ENCODE measurements at regions not wholly inside any gene's neighbourhood (a gene's known extent, or its start where the extent isn't known, plus 50 kb on each side); places are given as distances from the start of the nearest gene placed in this dataset.

DNA sequence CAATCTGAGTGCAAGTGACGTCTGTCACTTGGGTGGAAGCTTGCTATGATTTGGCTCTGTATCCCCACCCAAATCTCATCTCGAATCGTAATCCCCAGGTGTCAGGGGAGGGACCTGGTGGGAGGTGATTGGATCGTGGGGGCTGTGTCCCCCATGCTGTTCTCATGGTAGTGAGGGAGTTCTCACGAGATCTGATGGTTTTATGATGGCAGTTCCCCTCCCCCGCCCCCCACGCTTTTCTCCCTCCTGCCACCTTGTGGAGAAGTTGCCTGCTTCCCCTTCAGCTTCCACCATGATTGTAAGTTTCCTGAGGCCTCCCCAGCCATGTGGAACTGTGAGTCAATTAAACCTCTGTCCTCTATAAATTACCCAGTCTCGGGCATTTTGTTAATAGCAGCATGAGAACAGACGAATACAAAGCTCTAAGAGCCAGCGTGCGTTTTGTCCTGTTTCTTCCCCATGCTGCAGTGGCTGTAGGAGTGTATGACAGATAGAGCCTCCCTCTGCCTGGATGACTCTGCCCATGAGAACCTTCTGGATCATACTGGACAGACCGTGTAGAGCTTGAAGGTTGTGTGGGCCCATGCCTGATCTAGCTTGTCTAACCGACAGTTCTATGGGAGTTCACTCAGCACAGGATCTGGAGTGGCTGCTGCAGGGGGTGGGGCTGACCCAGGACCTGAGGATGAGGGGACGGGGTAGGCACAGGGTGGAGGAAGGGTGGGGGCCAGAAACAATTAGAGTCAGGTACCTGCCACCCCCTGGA lies 139.7 kb upstream of the ERRFI1 start:
- ATAC-seq: no peak
- Histone ChIP-seq H3K4me1 (ENCODE audit: control insufficient read depth, insufficient read depth, low read length) (peaks cover 22% of the 10 kb centered on the region), H3K4me3 (ENCODE audit: low read depth in 2 of 2, low read length in 2 of 2) (no peak overlapping the region), H3K9me3 (ENCODE audit: control insufficient read depth, insufficient read depth, low read depth, low read length) (no peaks in the 10 kb centered on the region), H3K27me3 (ENCODE audit: control insufficient read depth, insufficient read depth, low read length) (no peaks in the 10 kb centered on the region), H3K36me3 (ENCODE audit: control insufficient read depth, insufficient read depth, low read length) (no peaks in the 10 kb centered on the region), H3K27ac (ENCODE audit: low read length) (peak overlapping the region; percentile 87)
- TF ChIP-seq TCF7L2 (IDR thresholded peaks at IDR 0.05; ENCODE audit: low read depth, low read length) (no peak), SIN3A (IDR thresholded peaks at IDR 0.05; ENCODE audit: borderline replicate concordance, insufficient read depth, low read depth, low read length) (no peak), REST (IDR thresholded peaks at IDR 0.05; ENCODE audit: insufficient read depth in 1 of 2, low read depth in 2 of 2, low read length in 1 of 2) (no peak), POLR2AphosphoS5 (IDR thresholded peaks at IDR 0.05; ENCODE audit: low read depth, low read length) (no peak)
- TF ChIP-seq, protein P1, sequence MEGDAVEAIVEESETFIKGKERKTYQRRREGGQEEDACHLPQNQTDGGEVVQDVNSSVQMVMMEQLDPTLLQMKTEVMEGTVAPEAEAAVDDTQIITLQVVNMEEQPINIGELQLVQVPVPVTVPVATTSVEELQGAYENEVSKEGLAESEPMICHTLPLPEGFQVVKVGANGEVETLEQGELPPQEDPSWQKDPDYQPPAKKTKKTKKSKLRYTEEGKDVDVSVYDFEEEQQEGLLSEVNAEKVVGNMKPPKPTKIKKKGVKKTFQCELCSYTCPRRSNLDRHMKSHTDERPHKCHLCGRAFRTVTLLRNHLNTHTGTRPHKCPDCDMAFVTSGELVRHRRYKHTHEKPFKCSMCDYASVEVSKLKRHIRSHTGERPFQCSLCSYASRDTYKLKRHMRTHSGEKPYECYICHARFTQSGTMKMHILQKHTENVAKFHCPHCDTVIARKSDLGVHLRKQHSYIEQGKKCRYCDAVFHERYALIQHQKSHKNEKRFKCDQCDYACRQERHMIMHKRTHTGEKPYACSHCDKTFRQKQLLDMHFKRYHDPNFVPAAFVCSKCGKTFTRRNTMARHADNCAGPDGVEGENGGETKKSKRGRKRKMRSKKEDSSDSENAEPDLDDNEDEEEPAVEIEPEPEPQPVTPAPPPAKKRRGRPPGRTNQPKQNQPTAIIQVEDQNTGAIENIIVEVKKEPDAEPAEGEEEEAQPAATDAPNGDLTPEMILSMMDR (IDR thresholded peaks at IDR 0.05): no peak
- ChIA-PET POLR2A (no interaction called here), CTCF (interaction anchor here (0.6 kb wide), 1 partner anchor 77 kb away, joined by 5 read pairs; no protein-coding TSS in a partner anchor)
- DNase-seq (ENCODE audit: low read depth, low spot score): no peak
- in situ Hi-C loops (cut with HindIII; ENCODE audit: low pct_unique_long_range_greater_than_20kb, low sequenced_read_pairs): no loop called here
- BruUV-seq (replicated peaks): no TSS peak
- intact Hi-C loops (cut with micrococcal nuclease; ENCODE audit: unreplicated experiment): no loop called here

DNA sequence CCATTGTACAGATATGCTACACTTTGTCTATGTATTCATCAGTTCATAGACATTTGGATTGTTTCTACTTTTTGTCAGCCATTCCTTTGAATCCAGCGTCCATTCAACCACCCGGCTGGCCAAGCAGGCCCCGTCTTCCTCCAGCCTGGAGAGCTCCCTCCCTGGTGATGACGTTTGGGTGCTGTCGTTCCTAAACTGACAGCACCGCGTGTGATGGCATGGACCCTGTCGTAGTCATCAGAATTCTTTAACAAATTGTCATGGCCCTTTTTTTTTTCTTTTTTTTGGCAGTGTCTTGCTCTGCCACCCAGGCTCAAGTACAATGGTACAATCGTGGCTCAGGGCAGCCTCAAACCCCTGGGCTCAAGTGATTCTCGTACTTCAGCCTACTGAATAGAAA lies 138.6 kb upstream of the ERRFI1 start:
- Histone ChIP-seq H3K27ac (ENCODE audit: low read length) (peak overlapping the region; percentile 68; the same call in 1 of the 2 replicates), H3K9me3 (ENCODE audit: control insufficient read depth, insufficient read depth, low read depth, low read length) (0 out of 2 replicates have a peak, but pooled peaks cover under 1% of the 10 kb centered on the region), H3K36me3 (ENCODE audit: control insufficient read depth, insufficient read depth, low read length) (no peaks in the 10 kb centered on the region), H3K27me3 (ENCODE audit: control insufficient read depth, insufficient read depth, low read length) (no peaks in the 10 kb centered on the region), H3K4me1 (ENCODE audit: control insufficient read depth, insufficient read depth, low read length) (peaks cover 15% of the 10 kb centered on the region), H3K4me3 (ENCODE audit: low read depth in 2 of 2, low read length in 2 of 2) (no peak overlapping the region)
- DNase-seq (ENCODE audit: low read depth, low spot score) (no peak), ATAC-seq (no peak)
- CTCF ChIA-PET: no interaction called here
- no TSS peak for BruUV-seq (replicated peaks)
- in situ Hi-C loops (cut with HindIII; ENCODE audit: low pct_unique_long_range_greater_than_20kb, low sequenced_read_pairs) (no loop called here), intact Hi-C loops (cut with micrococcal nuclease; ENCODE audit: unreplicated experiment) (no loop called here)
- TF ChIP-seq, protein P1 (IDR thresholded peaks at IDR 0.05): no peak
- no peak for TF ChIP-seq TCF7L2 (IDR thresholded peaks at IDR 0.05; ENCODE audit: low read depth, low read length)
- no peak for TF ChIP-seq POLR2AphosphoS5 (IDR thresholded peaks at IDR 0.05; ENCODE audit: low read depth, low read length)
- no peak for TF ChIP-seq SIN3A (IDR thresholded peaks at IDR 0.05; ENCODE audit: borderline replicate concordance, insufficient read depth, low read depth, low read length)
- POLR2A ChIA-PET: no interaction called here
